ENCODE measurements at regions not wholly inside any gene's neighbourhood (a gene's known extent, or its start where the extent isn't known, plus 50 kb on each side); places are given as distances from the start of the nearest gene placed in this dataset.

DNA sequence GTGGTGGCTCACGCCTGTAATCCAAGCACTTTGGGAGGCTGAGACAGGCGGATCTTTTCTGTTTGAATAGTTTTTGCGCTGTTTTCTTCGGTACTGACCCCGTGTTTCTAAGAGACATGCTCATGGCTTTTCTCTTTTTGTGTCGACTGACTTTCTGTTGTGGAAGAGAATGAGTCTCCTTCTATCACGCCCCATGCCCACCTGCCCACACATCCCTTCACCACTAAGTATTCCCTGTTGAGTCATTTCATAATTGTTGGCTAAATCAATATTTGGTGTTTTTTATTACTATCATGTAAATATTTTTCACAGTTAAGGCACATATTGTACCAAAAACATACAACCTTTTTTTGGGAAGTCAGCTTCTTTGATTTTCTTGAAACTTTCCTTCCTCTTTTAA is 198.8 kb upstream of the TWIST2 start:
- TF ChIP-seq, protein P1, sequence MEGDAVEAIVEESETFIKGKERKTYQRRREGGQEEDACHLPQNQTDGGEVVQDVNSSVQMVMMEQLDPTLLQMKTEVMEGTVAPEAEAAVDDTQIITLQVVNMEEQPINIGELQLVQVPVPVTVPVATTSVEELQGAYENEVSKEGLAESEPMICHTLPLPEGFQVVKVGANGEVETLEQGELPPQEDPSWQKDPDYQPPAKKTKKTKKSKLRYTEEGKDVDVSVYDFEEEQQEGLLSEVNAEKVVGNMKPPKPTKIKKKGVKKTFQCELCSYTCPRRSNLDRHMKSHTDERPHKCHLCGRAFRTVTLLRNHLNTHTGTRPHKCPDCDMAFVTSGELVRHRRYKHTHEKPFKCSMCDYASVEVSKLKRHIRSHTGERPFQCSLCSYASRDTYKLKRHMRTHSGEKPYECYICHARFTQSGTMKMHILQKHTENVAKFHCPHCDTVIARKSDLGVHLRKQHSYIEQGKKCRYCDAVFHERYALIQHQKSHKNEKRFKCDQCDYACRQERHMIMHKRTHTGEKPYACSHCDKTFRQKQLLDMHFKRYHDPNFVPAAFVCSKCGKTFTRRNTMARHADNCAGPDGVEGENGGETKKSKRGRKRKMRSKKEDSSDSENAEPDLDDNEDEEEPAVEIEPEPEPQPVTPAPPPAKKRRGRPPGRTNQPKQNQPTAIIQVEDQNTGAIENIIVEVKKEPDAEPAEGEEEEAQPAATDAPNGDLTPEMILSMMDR (IDR thresholded peaks at IDR 0.05): no peak
- Mint-ChIP-seq H3K4me3 (ENCODE audit: unreplicated experiment) (no peak overlapping the region), H3K9me3 (ENCODE audit: low read depth) (no peaks in the 10 kb centered on the region)

DNA sequence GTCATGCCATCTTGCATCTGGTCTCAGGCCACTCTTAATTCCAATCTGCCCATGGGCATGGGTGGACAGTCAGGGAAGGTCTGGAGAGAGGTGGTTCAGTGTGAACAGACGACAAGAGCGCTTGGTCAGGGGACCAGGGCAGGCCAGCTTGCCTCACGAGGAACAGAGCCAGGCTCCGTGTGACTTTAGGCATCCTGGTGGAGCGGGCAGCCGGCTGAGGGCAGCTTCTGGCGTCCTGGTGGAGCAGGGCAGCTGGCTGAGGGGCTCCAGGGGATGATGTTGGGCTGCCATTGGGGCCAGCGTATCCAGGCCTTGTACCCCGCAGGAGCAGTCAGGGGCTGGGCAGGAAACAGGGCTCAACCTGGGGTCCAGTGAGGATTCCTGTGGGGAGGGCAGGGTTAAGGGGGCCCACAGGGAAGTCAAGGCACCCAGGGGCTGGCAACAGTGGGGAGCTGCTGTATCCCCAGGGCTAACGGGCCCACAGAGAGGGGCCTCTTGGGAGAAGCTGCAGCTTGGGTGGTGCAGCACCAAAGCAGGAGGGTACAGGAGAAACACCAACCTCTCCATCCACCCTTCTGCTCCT is 197.9 kb upstream of the TWIST2 start:
- H3K27ac Mint-ChIP-seq (ENCODE audit: unreplicated experiment): no peak overlapping the region
- peaks cover 5% of the 10 kb centered on the region for H3K27me3 Mint-ChIP-seq (ENCODE audit: low read depth)

More for the DNA sequence above, 198.8 kb upstream of the TWIST2 start:
- Mint-ChIP-seq H3K27ac (ENCODE audit: unreplicated experiment) (no peak overlapping the region), H3K4me1 (ENCODE audit: low read depth) (peaks cover 8% of the 10 kb centered on the region), H3K36me3 (ENCODE audit: low read depth) (no peaks in the 10 kb centered on the region), H3K27me3 (ENCODE audit: low read depth) (peaks cover 5% of the 10 kb centered on the region)
- no peak for DNase-seq (ENCODE audit: low spot score)

DNA sequence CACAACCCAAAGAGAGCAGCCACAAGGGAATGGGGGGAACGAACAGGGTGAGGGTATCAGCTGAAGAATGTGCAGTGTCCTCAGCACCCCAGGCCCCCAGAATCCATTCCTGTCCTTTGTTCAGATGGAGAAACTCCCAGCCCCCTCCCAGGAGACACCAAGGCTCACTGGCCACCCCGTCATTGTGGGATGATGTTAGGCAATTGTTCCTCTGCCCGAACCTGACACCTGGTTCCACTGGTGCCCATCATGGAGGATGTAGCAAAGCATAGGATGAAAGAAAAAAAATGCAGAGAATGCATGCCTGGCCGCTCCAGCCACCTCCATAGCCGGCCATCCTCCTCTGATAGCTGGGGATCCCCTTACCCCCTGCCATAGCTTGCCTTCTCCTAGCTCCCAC is 197.3 kb upstream of the TWIST2 start:
- peaks cover 5% of the 10 kb centered on the region for H3K27me3 Mint-ChIP-seq (ENCODE audit: low read depth)
- TF ChIP-seq, protein P1 (IDR thresholded peaks at IDR 0.05): no peak
- H3K36me3 Mint-ChIP-seq (ENCODE audit: low read depth): no peaks in the 10 kb centered on the region
- H3K27ac Mint-ChIP-seq (ENCODE audit: unreplicated experiment): no peak overlapping the region
- H3K9me3 Mint-ChIP-seq (ENCODE audit: low read depth): no peaks in the 10 kb centered on the region
- DNase-seq (ENCODE audit: low spot score): no peak
- no peak overlapping the region for H3K4me3 Mint-ChIP-seq (ENCODE audit: unreplicated experiment)
- H3K4me1 Mint-ChIP-seq (ENCODE audit: low read depth): no peaks in the 10 kb centered on the region

More for the DNA sequence above, 197.9 kb upstream of the TWIST2 start:
- H3K36me3 Mint-ChIP-seq (ENCODE audit: low read depth): no peaks in the 10 kb centered on the region
- H3K4me1 Mint-ChIP-seq (ENCODE audit: low read depth): no peaks in the 10 kb centered on the region
- TF ChIP-seq, protein P1 (IDR thresholded peaks at IDR 0.05): no peak
- DNase-seq (ENCODE audit: low spot score): no peak
- H3K9me3 Mint-ChIP-seq (ENCODE audit: low read depth): no peaks in the 10 kb centered on the region
- no peak overlapping the region for H3K4me3 Mint-ChIP-seq (ENCODE audit: unreplicated experiment)

DNA sequence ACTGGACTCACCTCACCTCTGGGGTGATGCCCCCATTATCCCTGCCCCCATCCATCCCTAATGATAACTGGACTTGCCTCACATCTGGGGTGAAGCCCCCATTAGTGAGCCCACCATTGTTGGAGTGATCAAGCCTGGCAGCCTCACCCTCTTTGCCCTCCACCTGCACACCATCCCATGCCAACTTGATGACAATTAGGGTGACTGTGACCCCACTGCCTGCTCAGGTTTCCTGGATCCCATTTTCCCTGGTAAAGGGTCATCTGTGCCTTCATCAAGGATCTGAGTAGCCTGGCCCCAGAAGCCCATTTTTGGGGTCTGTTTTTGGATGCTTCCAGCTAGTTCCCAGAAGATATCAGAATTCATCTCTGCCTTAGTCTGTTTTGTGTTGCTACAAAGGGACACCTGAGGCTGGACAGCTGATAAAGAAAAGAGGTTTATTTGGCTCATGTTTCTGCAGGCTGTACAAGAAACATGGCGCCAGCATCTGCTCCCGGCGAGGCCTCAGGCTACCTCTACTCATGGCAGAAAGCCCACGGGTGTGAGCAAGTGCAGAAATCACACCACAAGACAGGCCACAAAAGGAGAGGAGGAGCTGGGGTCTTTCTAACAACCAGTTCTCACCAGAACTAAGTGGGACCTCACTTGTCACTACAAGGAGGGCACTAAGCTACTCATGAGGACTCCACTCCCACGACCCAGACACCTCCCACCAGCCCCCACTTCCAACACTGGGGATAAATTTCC is 196.4 kb upstream of the TWIST2 start:
- Mint-ChIP-seq H3K36me3 (ENCODE audit: low read depth) (peaks cover 3% of the 10 kb centered on the region), H3K4me3 (ENCODE audit: unreplicated experiment) (no peak overlapping the region), H3K4me1 (ENCODE audit: low read depth) (no peaks in the 10 kb centered on the region), H3K27me3 (ENCODE audit: low read depth) (peaks cover 8% of the 10 kb centered on the region), H3K9me3 (ENCODE audit: low read depth) (no peaks in the 10 kb centered on the region), H3K27ac (ENCODE audit: unreplicated experiment) (no peak overlapping the region)
- TF ChIP-seq, protein P1 (IDR thresholded peaks at IDR 0.05): no peak
- no peak for DNase-seq (ENCODE audit: low spot score)

DNA sequence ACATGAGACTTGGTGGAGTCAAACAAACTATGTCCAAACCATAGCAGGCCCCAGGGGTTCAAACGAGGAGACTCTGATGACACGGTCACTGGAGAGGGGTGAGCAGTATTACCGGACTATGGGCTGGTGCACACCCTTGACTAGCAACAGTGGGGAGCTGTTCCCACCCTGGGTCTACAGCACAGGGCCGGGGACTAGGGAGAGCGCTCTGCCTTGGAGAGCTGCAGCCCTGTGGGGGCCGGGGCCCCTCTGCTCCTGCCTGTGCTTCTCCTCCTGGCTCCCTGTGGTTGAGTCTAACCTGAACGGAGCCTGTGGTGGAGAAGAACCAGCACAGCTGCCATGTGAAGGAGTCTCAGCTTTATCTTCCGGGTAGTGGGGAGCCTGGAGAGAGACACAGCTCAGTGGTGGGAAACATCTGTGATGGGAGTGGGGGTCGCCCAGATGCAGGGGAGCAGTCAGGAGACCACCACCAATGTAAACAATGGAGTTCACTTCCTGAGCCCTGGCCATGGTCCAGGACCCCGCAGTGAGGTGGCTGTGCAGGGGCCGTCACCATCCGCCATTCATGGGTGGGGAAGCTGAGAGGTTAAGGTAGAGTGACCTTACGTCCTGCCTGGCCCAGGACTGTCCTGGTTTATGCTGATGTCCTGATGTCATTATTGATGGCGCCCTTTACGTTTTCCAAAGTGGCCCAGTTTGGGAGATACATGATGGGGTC is 195.7 kb upstream of the TWIST2 start:
- no peak for DNase-seq (ENCODE audit: low spot score)
- H3K27ac Mint-ChIP-seq (ENCODE audit: unreplicated experiment): no peak overlapping the region
- H3K27me3 Mint-ChIP-seq (ENCODE audit: low read depth): peaks cover 8% of the 10 kb centered on the region
- TF ChIP-seq, protein P1 (IDR thresholded peaks at IDR 0.05): no peak
- peaks cover 3% of the 10 kb centered on the region for H3K36me3 Mint-ChIP-seq (ENCODE audit: low read depth)
- H3K4me3 Mint-ChIP-seq (ENCODE audit: unreplicated experiment): no peak overlapping the region
- no peaks in the 10 kb centered on the region for H3K9me3 Mint-ChIP-seq (ENCODE audit: low read depth)
- no peaks in the 10 kb centered on the region for H3K4me1 Mint-ChIP-seq (ENCODE audit: low read depth)
